ENCODE measurements at regions not wholly inside any gene's neighbourhood (a gene's known extent, or its start where the extent isn't known, plus 50 kb on each side); places are given as distances from the start of the nearest gene placed in this dataset.
"Not testable (repeated sequence)": the region's sequence is repeated elsewhere in the genome, so short reads cannot be mapped to it uniquely, and the experiment has no call there.

GRCh38 chr3:177693616-177694264 lies 496.5 kb upstream of the TBL1XR1 start:
- H3K4me3 ChIP-seq (ENCODE audit: low read depth, low read length): no peak overlapping the region
- TF ChIP-seq CTCF (IDR thresholded peaks at IDR 0.05; ENCODE audit: low read depth, low read length): no peak

GRCh38 chr3:177694316-177694715 lies 497.0 kb upstream of the TBL1XR1 start:
- no peak overlapping the region for H3K4me3 ChIP-seq (ENCODE audit: low read depth, low read length)

GRCh38 chr3:177694951-177695350 lies 497.7 kb upstream of the TBL1XR1 start:
- TF ChIP-seq CTCF (IDR thresholded peaks at IDR 0.05; ENCODE audit: low read depth, low read length): no peak
- no peak overlapping the region for H3K4me3 ChIP-seq (ENCODE audit: low read depth, low read length)

More at GRCh38 chr3:177694316-177694715, 497.0 kb upstream of the TBL1XR1 start:
- no peak for TF ChIP-seq CTCF (IDR thresholded peaks at IDR 0.05; ENCODE audit: low read depth, low read length)

GRCh38 chr3:177700117-177700516 lies 502.8 kb upstream of the TBL1XR1 start:
- TF ChIP-seq CTCF (IDR thresholded peaks at IDR 0.05; ENCODE audit: low read depth, low read length): no peak
- H3K4me3 ChIP-seq (ENCODE audit: low read depth, low read length): no peak overlapping the region

- H3K4me3 ChIP-seq (ENCODE audit: low read depth, low read length): no peak overlapping the region
- no peak for TF ChIP-seq CTCF (IDR thresholded peaks at IDR 0.05; ENCODE audit: low read depth, low read length)
Measured at GRCh38 chr3:177703788-177704187, 506.5 kb upstream of the TBL1XR1 start.

GRCh38 chr3:177705976-177706823 lies 508.9 kb upstream of the TBL1XR1 start:
- no peak overlapping the region for H3K4me3 ChIP-seq (ENCODE audit: low read depth, low read length)
- TF ChIP-seq CTCF (IDR thresholded peaks at IDR 0.05; ENCODE audit: low read depth, low read length): no peak

- H3K4me3 ChIP-seq (ENCODE audit: low read depth, low read length): not testable (repeated sequence)
Measured at GRCh38 chr3:177709470-177709869, 512.2 kb upstream of the TBL1XR1 start.

All from WI38 (cell line).